Erythroblast (primary cell): ENCODE measurements at regions not wholly inside any gene's neighbourhood (a gene's known extent, or its start where the extent isn't known, plus 50 kb on each side); places are given as distances from the start of the nearest gene placed in this dataset.

Source experiments
- GATA1 ChIP-seq: IDR thresholded peaks from 2 replicates; pipeline ENCODE4 v1.6.1; 2011; ENCODE audit warnings: low read depth, mild to moderate bottlenecking, control low read depth, low read length, moderate library complexity
- POLR2A ChIP-seq: IDR thresholded peaks from 2 replicates; pipeline ENCODE4 v1.6.1; 2011; ENCODE audit warnings: mild to moderate bottlenecking, low read length

GRCh38 chr10:90373911-90374310 is 483.9 kb downstream of the HTR7 start:
- TF ChIP-seq POLR2A (no peak), GATA1 (no peak)
